ENCODE measurements at regions not wholly inside any gene's neighbourhood (a gene's known extent, or its start where the extent isn't known, plus 50 kb on each side); places are given as distances from the start of the nearest gene placed in this dataset.

DNA sequence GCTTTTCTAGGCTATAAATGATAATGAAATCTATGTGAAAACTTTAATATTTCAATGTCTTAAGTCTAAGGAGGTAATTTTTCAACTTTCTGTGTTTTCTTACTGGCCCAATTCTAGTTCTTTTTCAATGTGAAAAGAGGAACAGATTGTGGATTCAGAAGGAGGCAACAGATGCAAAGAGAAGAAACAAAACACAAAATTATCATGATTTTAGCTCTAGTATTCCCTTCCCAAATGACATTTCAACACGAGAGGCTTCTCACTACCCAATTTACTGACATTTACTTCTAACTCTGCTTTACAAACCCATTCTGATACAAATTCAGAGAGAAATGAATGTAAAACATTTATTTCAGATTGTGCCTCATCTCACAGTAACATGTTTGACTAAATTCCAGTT, 169.4 kb downstream of the WT1 start:
- Histone ChIP-seq H3K27ac (ENCODE audit: extremely low read depth, low read depth, low read length) (no peak overlapping the region), H3K36me3 (ENCODE audit: control insufficient read depth in 2 of 2, insufficient read depth in 1 of 2, low read length in 2 of 2) (no peaks in the 10 kb centered on the region), H3K4me1 (ENCODE audit: control insufficient read depth, insufficient read depth, low read length) (no peaks in the 10 kb centered on the region), H3K9me3 (ENCODE audit: control insufficient read depth, insufficient read depth, low read depth, low read length) (no peaks in the 10 kb centered on the region), H3K4me3 (ENCODE audit: low read depth, low read length) (no peak overlapping the region)
- ChIA-PET CTCF (no interaction called here), POLR2A (no interaction called here)
- no peak for TF ChIP-seq ZBTB7A (tag by site-specific recombination; IDR thresholded peaks at IDR 0.05; ENCODE audit: low read depth)
- no peak for TF ChIP-seq ZNF214 (tag by site-specific recombination; IDR thresholded peaks at IDR 0.05; ENCODE audit: borderline replicate concordance)
- TF ChIP-seq RBAK (tag by site-specific recombination; IDR thresholded peaks at IDR 0.05) = no peak
- no peak for TF ChIP-seq ZNF585B (tag by site-specific recombination; IDR thresholded peaks at IDR 0.05)
- TF ChIP-seq ZNF404 (tag by site-specific recombination; IDR thresholded peaks at IDR 0.05) = no peak
- no peak for TF ChIP-seq OSR2 (tag by site-specific recombination; IDR thresholded peaks at IDR 0.05)
- no peak for TF ChIP-seq ZNF791 (tag by site-specific recombination; IDR thresholded peaks at IDR 0.05)
- TF ChIP-seq, protein P1, sequence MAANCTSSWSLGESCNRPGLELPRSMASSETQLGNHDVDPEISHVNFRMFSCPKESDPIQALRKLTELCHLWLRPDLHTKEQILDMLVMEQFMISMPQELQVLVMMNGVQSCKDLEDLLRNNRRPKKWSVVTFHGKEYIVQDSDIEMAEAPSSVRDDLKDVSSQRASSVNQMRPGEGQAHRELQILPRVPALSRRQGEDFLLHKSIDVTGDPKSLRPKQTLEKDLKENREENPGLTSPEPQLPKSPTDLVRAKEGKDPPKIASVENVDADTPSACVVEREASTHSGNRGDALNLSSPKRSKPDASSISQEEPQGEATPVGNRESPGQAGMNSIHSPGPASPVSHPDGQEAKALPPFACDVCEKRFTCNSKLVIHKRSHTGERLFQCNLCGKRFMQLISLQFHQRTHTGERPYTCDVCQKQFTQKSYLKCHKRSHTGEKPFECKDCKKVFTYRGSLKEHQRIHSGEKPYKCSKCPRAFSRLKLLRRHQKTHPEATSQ (tag by site-specific recombination; IDR thresholded peaks at IDR 0.05) = no peak
- TF ChIP-seq ZNF664 (tag by site-specific recombination; IDR thresholded peaks at IDR 0.05) = no peak
- no peak for TF ChIP-seq BCL11A (tag by site-specific recombination; IDR thresholded peaks at IDR 0.05; ENCODE audit: low read depth)
- TF ChIP-seq ZNF571 (tag by site-specific recombination; IDR thresholded peaks at IDR 0.05) = no peak
- no peak for TF ChIP-seq ZNF747 (tag by site-specific recombination; IDR thresholded peaks at IDR 0.05)
- TF ChIP-seq ZNF121 (tag by site-specific recombination; IDR thresholded peaks at IDR 0.05) = no peak
- no peak for TF ChIP-seq ZNF596 (tag by site-specific recombination; IDR thresholded peaks at IDR 0.05)
- TF ChIP-seq, protein P2, sequence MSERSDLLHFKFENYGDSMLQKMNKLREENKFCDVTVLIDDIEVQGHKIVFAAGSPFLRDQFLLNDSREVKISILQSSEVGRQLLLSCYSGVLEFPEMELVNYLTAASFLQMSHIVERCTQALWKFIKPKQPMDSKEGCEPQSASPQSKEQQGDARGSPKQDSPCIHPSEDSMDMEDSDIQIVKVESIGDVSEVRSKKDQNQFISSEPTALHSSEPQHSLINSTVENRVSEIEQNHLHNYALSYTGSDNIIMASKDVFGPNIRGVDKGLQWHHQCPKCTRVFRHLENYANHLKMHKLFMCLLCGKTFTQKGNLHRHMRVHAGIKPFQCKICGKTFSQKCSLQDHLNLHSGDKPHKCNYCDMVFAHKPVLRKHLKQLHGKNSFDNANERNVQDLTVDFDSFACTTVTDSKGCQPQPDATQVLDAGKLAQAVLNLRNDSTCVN (tag by site-specific recombination; optimal IDR thresholded peaks at IDR 0.05) = no peak
- no peak for TF ChIP-seq ZNF366 (tag by site-specific recombination; conservative IDR thresholded peaks at IDR 0.05)
- no peak for TF ChIP-seq ZNF610 (tag by site-specific recombination; IDR thresholded peaks at IDR 0.05; ENCODE audit: borderline replicate concordance)
- no peak for TF ChIP-seq ZNF514 (tag by site-specific recombination; IDR thresholded peaks at IDR 0.05)
- TF ChIP-seq ZNF549 (tag by site-specific recombination; IDR thresholded peaks at IDR 0.05) = no peak
- TF ChIP-seq, protein P3, sequence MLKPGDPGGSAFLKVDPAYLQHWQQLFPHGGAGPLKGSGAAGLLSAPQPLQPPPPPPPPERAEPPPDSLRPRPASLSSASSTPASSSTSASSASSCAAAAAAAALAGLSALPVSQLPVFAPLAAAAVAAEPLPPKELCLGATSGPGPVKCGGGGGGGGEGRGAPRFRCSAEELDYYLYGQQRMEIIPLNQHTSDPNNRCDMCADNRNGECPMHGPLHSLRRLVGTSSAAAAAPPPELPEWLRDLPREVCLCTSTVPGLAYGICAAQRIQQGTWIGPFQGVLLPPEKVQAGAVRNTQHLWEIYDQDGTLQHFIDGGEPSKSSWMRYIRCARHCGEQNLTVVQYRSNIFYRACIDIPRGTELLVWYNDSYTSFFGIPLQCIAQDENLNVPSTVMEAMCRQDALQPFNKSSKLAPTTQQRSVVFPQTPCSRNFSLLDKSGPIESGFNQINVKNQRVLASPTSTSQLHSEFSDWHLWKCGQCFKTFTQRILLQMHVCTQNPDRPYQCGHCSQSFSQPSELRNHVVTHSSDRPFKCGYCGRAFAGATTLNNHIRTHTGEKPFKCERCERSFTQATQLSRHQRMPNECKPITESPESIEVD (tag by site-specific recombination; IDR thresholded peaks at IDR 0.05) = no peak

DNA sequence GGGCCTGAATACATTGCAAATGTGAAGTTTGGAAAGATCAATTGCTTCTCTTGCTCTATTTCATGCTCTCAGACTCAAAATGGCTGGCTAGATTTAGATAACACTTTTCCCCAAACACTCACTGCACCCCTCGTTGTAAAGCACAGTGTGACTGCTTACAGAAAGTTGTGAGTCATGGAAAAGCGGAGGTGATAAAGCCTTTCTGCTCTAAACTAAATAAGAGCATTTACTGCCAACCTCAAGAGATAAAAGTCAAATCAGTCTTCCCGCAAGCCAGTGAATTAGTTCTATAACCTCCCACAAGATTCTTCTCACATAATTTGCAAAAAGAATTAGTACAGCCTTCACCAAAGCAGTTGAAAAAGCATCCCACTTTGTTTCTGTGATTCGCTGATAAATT, 168.7 kb downstream of the WT1 start:
- Histone ChIP-seq H3K27ac (ENCODE audit: extremely low read depth, low read depth, low read length) (no peak overlapping the region), H3K4me1 (ENCODE audit: control insufficient read depth, insufficient read depth, low read length) (no peaks in the 10 kb centered on the region), H3K9me3 (ENCODE audit: control insufficient read depth, insufficient read depth, low read depth, low read length) (no peaks in the 10 kb centered on the region), H3K36me3 (ENCODE audit: control insufficient read depth in 2 of 2, insufficient read depth in 1 of 2, low read length in 2 of 2) (no peaks in the 10 kb centered on the region), H3K4me3 (ENCODE audit: low read depth, low read length) (no peak overlapping the region)
- ChIA-PET CTCF (interaction anchor here (0.5 kb wide), 1 partner anchor 16 kb away, joined by 3 read pairs; no protein-coding TSS in a partner anchor), POLR2A (no interaction called here)
- TF ChIP-seq KLF16 (tag by site-specific recombination; IDR thresholded peaks at IDR 0.05) (no peak), YY1 (tag by site-specific recombination; IDR thresholded peaks at IDR 0.05) (no peak), ZNF211 (tag by site-specific recombination; IDR thresholded peaks at IDR 0.05; ENCODE audit: low read depth) (no peak), GLI2 (tag by site-specific recombination; IDR thresholded peaks at IDR 0.05; ENCODE audit: borderline replicate concordance, low read depth) (no peak), ZNF776 (tag by site-specific recombination; IDR thresholded peaks at IDR 0.05; ENCODE audit: borderline replicate concordance) (no peak)
- TF ChIP-seq, protein P4, sequence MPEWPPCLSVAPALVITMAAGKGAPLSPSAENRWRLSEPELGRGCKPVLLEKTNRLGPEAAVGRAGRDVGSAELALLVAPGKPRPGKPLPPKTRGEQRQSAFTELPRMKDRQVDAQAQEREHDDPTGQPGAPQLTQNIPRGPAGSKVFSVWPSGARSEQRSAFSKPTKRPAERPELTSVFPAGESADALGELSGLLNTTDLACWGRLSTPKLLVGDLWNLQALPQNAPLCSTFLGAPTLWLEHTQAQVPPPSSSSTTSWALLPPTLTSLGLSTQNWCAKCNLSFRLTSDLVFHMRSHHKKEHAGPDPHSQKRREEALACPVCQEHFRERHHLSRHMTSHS (tag by site-specific recombination; IDR thresholded peaks at IDR 0.05) = no peak

Measured in HEK293 (cell line).